ENCODE measurements at regions not wholly inside any gene's neighbourhood (a gene's known extent, or its start where the extent isn't known, plus 50 kb on each side); places are given as distances from the start of the nearest gene placed in this dataset.

GRCh38 chr13:37492741-37493514 is 105.6 kb downstream of the POSTN start:
- no peaks in the 10 kb centered on the region for H3K9me2 ChIP-seq (ENCODE audit: insufficient read depth)
- H3K27ac ChIP-seq (ENCODE audit: low read depth, low read length) = no peak overlapping the region
- H3K9me3 ChIP-seq (ENCODE audit: control insufficient read depth in 1 of 2, insufficient read depth in 1 of 2, low read depth in 1 of 2, low read length in 2 of 2) = peaks cover 6 to 37% of the 10 kb centered on the region in 2 experiments
- intact Hi-C loops (cut with micrococcal nuclease) = no loop called here
- POLR2A ChIA-PET = no interaction called here
- H3K9ac ChIP-seq (ENCODE audit: low read length) = no peak overlapping the region
- CTCF ChIA-PET = no interaction called here
- H3K4me2 ChIP-seq (ENCODE audit: low read length) = no peak overlapping the region
- no peak overlapping the region for H2AFZ ChIP-seq (ENCODE audit: low read depth, low read length, poor library complexity, severe bottlenecking)
- H3K27me3 ChIP-seq (ENCODE audit: insufficient read depth, low read length) = no peaks in the 10 kb centered on the region
- no peaks in the 10 kb centered on the region for H3K36me3 ChIP-seq (ENCODE audit: control insufficient read depth in 1 of 2, insufficient read depth in 2 of 2, low read length in 2 of 2)
- no TSS peak for BruUV-seq (replicated peaks)
- no peaks in the 10 kb centered on the region for H3K79me2 ChIP-seq (ENCODE audit: insufficient read depth, low read length)
- DNase-seq (ENCODE audit: low read depth, low spot score) = no peak
- H3K4me1 ChIP-seq (ENCODE audit: control insufficient read depth in 1 of 2, insufficient read depth in 2 of 2, low read length in 2 of 2) = no peaks in the 10 kb centered on the region
- TF ChIP-seq RAD21 (IDR thresholded peaks at IDR 0.05; ENCODE audit: low read depth) (no peak), EZH2 (IDR thresholded peaks at IDR 0.05) (no peak)
- no peak for ATAC-seq
- RAD21 ChIA-PET (ENCODE audit: low non-redundant PET in 1 of 2, low total read pairs in 2 of 2, uncharacterized antibody in 2 of 2, unreplicated experiment in 2 of 2) = no interaction called here
- no peaks in the 10 kb centered on the region for H4K20me1 ChIP-seq (ENCODE audit: insufficient read depth)
- no peak overlapping the region for H3K4me3 ChIP-seq (replicated peaks in 1 of 2; ENCODE audit: low read depth in 1 of 2, low read length in 2 of 2)

- no peaks in the 10 kb centered on the region for H3K9me2 ChIP-seq (ENCODE audit: insufficient read depth)
- intact Hi-C loops (cut with micrococcal nuclease) = no loop called here
- no peaks in the 10 kb centered on the region for H4K20me1 ChIP-seq (ENCODE audit: insufficient read depth)
- ChIA-PET CTCF (no interaction called here), POLR2A (no interaction called here), RAD21 (ENCODE audit: low non-redundant PET in 1 of 2, low total read pairs in 2 of 2, uncharacterized antibody in 2 of 2, unreplicated experiment in 2 of 2) (no interaction called here)
- no peak overlapping the region for H3K4me3 ChIP-seq (replicated peaks in 1 of 2; ENCODE audit: low read depth in 1 of 2, low read length in 2 of 2)
- DNase-seq (ENCODE audit: low read depth, low spot score) (no peak), ATAC-seq (no peak)
- H3K27ac ChIP-seq (ENCODE audit: low read depth, low read length) = no peak overlapping the region
- H3K79me2 ChIP-seq (ENCODE audit: insufficient read depth, low read length) = no peaks in the 10 kb centered on the region
- H3K9me3 ChIP-seq (ENCODE audit: control insufficient read depth in 1 of 2, insufficient read depth in 1 of 2, low read depth in 1 of 2, low read length in 2 of 2) = peaks cover 11 to 42% of the 10 kb centered on the region in 2 experiments
- no peak overlapping the region for H2AFZ ChIP-seq (ENCODE audit: low read depth, low read length, poor library complexity, severe bottlenecking)
- H3K4me2 ChIP-seq (ENCODE audit: low read length) = no peak overlapping the region
- no TSS peak for BruUV-seq (replicated peaks)
- no peaks in the 10 kb centered on the region for H3K4me1 ChIP-seq (ENCODE audit: control insufficient read depth in 1 of 2, insufficient read depth in 2 of 2, low read length in 2 of 2)
- H3K27me3 ChIP-seq (ENCODE audit: insufficient read depth, low read length) = no peaks in the 10 kb centered on the region
- TF ChIP-seq FOSL1 (IDR thresholded peaks at IDR 0.05; ENCODE audit: low read depth) (no peak), EGR1 (IDR thresholded peaks at IDR 0.05; ENCODE audit: low read depth) (no peak)
- H3K9ac ChIP-seq (ENCODE audit: low read length) = no peak overlapping the region
- H3K36me3 ChIP-seq (ENCODE audit: control insufficient read depth in 1 of 2, insufficient read depth in 2 of 2, low read length in 2 of 2) = no peaks in the 10 kb centered on the region
These were observed 106.5 kb downstream of the POSTN start for GRCh38 chr13:37492075-37492474.

Data from HCT116 (cell line).